Keratinocyte (primary cell): ENCODE measurements at regions not wholly inside any gene's neighbourhood (a gene's known extent, or its start where the extent isn't known, plus 50 kb on each side); places are given as distances from the start of the nearest gene placed in this dataset.

Experiments
- DNase-seq: peaks from one replicate; pipeline ENCODE4 v3.0.0-alpha.2; 2011; ENCODE audit warnings: low read depth, missing footprints, low spot score
- FAIRE-seq: peaks from 2 replicates; lab custom pipeline; 2011; peaks lifted over from hg19 to GRCh38; lab: Jason Lieb, UNC
- H2AFZ ChIP-seq: 2 replicates; pipeline ENCODE4 v1.6.0; 2012; ENCODE audit warnings: low read length, control low read depth, inconsistent platforms; ENCODE audit not compliant: control insufficient read depth
- H3K27ac ChIP-seq: 2 replicates; pipeline ENCODE4 v1.5.1; 2011; ENCODE audit warnings: low read length; ENCODE audit not compliant: control insufficient read depth, insufficient read depth
- H3K27me3 ChIP-seq: 3 replicates; pipeline ENCODE4 v1.6.0; 2011; ENCODE audit warnings: low read length; ENCODE audit not compliant: control insufficient read depth, insufficient read depth; ENCODE audit errors: extremely low read depth
- H3K36me3 ChIP-seq, 2 experiments: 2 replicates in 1 of 2; 3 replicates in 1 of 2; pipeline ENCODE4 v1.5.1; 2011; ENCODE audit warnings: low read length in 2 of 2, mild to moderate bottlenecking in 1 of 2; ENCODE audit not compliant: control insufficient read depth in 2 of 2, insufficient read depth in 2 of 2; ENCODE audit errors: extremely low read depth in 1 of 2
- H3K4me1 ChIP-seq: 3 replicates; pipeline ENCODE4 v1.5.1; 2011; ENCODE audit warnings: low read length; ENCODE audit not compliant: control insufficient read depth, insufficient read depth; ENCODE audit errors: extremely low read depth
- H3K4me2 ChIP-seq: 3 replicates; pipeline ENCODE4 v1.6.0; 2011; ENCODE audit warnings: low read depth, low read length; ENCODE audit not compliant: control insufficient read depth, insufficient read depth; ENCODE audit errors: extremely low read depth
- H3K4me3 ChIP-seq, 3 experiments: fragments of 200-600 bp in 1 of 3; sonication (generic) in 1 of 3; 2 replicates in 2 of 3; 3 replicates in 1 of 3; pipeline ENCODE4 v1.5.1; 2011 to 2016; ENCODE audit warnings: low read length in 3 of 3, mild to moderate bottlenecking in 3 of 3, control low read depth in 2 of 3, inconsistent platforms in 1 of 3, low read depth in 1 of 3, mixed read lengths in 1 of 3, mixed run types in 1 of 3, moderate library complexity in 1 of 3; ENCODE audit not compliant: control insufficient read depth in 2 of 3, insufficient read depth in 2 of 3; ENCODE audit errors: extremely low read depth in 1 of 3
- H3K79me2 ChIP-seq: 2 replicates; pipeline ENCODE4 v1.6.0; 2012; ENCODE audit warnings: low read length; ENCODE audit not compliant: control insufficient read depth, insufficient read depth
- H3K9ac ChIP-seq: 3 replicates; pipeline ENCODE4 v1.6.0; 2011; ENCODE audit warnings: low read length; ENCODE audit not compliant: control insufficient read depth, insufficient read depth; ENCODE audit errors: extremely low read depth
- H3K9me1 ChIP-seq: 3 replicates; pipeline ENCODE4 v1.6.0; 2011; ENCODE audit warnings: low read length; ENCODE audit not compliant: control insufficient read depth, insufficient read depth; ENCODE audit errors: extremely low read depth
- H3K9me3 ChIP-seq: 2 replicates; pipeline ENCODE4 v1.5.1; 2012; ENCODE audit warnings: low read depth, low read length; ENCODE audit not compliant: control insufficient read depth
- H4K20me1 ChIP-seq: 3 replicates; pipeline ENCODE4 v1.6.0; 2011; ENCODE audit warnings: low read length; ENCODE audit not compliant: control insufficient read depth, insufficient read depth; ENCODE audit errors: extremely low read depth
- EZH2 ChIP-seq: IDR thresholded peaks from one replicate; pipeline ENCODE4 v1.6.1; 2012; ENCODE audit warnings: inconsistent platforms, mild to moderate bottlenecking, low read length, moderate library complexity
- dilution Hi-C: fragments of 300-500 bp; cut with MboI; formaldehyde crosslinking; loops from one replicate; pipeline ENCODE4 v1.7.0; 2020; ENCODE audit warnings: low sequenced_read_pairs; ENCODE audit not compliant: extremely low pct_ligation_motif_present
- TF ChIP-seq, protein P1 (sequence below), 3 experiments: IDR thresholded peaks in 1 of 3; conservative IDR thresholded peaks in 1 of 3; optimal IDR thresholded peaks in 1 of 3; 2 replicates in 2 of 3; 3 replicates in 1 of 3; pipeline versions ENCODE3 to v1.5.1; 2011; ENCODE audit warnings: low read length in 3 of 3, mild to moderate bottlenecking in 3 of 3, moderate library complexity in 2 of 3, control low read depth in 1 of 3, inconsistent platforms in 1 of 3; ENCODE audit not compliant: insufficient read depth in 2 of 3; ENCODE audit errors: extremely low read depth in 1 of 3

DNA sequence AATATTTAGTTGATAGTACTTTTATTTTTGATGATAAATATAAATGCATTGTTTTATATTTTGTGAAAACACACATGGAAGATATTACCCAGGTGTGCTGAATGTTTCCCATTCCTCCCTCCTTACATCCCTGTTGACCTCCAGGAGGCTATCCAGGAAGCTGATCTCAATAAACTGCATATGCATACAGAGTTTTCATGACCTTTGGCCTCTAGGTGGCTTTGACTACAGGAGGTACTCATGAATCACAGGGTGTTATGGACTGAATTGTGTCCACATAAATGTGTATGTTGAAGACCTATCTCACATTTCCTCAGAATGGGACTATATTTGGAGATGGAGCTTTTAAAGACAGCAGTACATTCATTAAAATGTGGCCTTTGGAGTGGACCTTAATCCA lies 914.9 kb upstream of the NCAM2 start:
- no peaks in the 10 kb centered on the region for H3K27me3 ChIP-seq
- no peak for DNase-seq
- no peak overlapping the region for H3K4me3 ChIP-seq
- no peaks in the 10 kb centered on the region for H3K36me3 ChIP-seq
- TF ChIP-seq, protein P1, sequence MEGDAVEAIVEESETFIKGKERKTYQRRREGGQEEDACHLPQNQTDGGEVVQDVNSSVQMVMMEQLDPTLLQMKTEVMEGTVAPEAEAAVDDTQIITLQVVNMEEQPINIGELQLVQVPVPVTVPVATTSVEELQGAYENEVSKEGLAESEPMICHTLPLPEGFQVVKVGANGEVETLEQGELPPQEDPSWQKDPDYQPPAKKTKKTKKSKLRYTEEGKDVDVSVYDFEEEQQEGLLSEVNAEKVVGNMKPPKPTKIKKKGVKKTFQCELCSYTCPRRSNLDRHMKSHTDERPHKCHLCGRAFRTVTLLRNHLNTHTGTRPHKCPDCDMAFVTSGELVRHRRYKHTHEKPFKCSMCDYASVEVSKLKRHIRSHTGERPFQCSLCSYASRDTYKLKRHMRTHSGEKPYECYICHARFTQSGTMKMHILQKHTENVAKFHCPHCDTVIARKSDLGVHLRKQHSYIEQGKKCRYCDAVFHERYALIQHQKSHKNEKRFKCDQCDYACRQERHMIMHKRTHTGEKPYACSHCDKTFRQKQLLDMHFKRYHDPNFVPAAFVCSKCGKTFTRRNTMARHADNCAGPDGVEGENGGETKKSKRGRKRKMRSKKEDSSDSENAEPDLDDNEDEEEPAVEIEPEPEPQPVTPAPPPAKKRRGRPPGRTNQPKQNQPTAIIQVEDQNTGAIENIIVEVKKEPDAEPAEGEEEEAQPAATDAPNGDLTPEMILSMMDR (optimal IDR thresholded peaks at IDR 0.05 in 1 of 3, IDR thresholded peaks at IDR 0.05 in 1 of 3, conservative IDR thresholded peaks at IDR 0.05 in 1 of 3; ENCODE audit: extremely low read depth in 1 of 3, insufficient read depth in 2 of 3, low read length in 3 of 3): no peak
- no peak for TF ChIP-seq EZH2
- no peak overlapping the region for H3K27ac ChIP-seq
- no peak for FAIRE-seq
- dilution Hi-C loops: no loop called here
- no peaks in the 10 kb centered on the region for H4K20me1 ChIP-seq
- no peaks in the 10 kb centered on the region for H3K4me1 ChIP-seq
- no peaks in the 10 kb centered on the region for H3K9me3 ChIP-seq
- H3K9me1 ChIP-seq: no peaks in the 10 kb centered on the region
- H3K9ac ChIP-seq: no peak overlapping the region
- no peaks in the 10 kb centered on the region for H3K79me2 ChIP-seq
- H2AFZ ChIP-seq: no peak overlapping the region
- no peak overlapping the region for H3K4me2 ChIP-seq

DNA sequence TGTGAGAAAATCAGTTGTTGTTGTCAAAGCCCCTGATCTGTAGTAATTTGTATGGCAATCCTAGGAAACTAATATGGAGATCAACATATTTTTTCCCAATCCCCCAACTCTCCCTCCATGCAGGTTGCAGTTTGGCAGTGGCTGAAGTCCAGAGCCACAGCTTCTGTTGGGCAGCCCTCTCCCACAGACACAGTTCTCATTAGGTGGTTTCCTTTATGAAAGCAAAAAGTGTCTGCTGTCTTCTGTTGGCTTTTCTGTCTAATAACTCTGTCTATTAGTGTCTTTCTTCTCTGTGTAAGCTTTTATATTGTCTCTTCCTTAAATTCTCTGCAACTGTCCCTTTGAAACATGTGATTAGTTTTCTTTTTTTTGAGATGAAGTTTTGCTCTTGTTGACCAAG lies 914.3 kb upstream of the NCAM2 start:
- Histone ChIP-seq H3K9ac (no peak overlapping the region), H2AFZ (no peak overlapping the region), H3K9me3 (no peaks in the 10 kb centered on the region), H3K9me1 (no peaks in the 10 kb centered on the region), H3K4me1 (no peaks in the 10 kb centered on the region), H3K27ac (no peak overlapping the region), H3K79me2 (no peaks in the 10 kb centered on the region), H3K36me3 (no peaks in the 10 kb centered on the region), H3K4me2 (no peak overlapping the region), H4K20me1 (no peaks in the 10 kb centered on the region), H3K4me3 (no peak overlapping the region), H3K27me3 (no peaks in the 10 kb centered on the region)
- TF ChIP-seq, protein P1 (optimal IDR thresholded peaks at IDR 0.05 in 1 of 3, IDR thresholded peaks at IDR 0.05 in 1 of 3, conservative IDR thresholded peaks at IDR 0.05 in 1 of 3; ENCODE audit: extremely low read depth in 1 of 3, insufficient read depth in 2 of 3, low read length in 3 of 3): no peak
- no peak for TF ChIP-seq EZH2
- dilution Hi-C loops: no loop called here
- DNase-seq (no peak), FAIRE-seq (no peak)
